GM12892 (cell line): ENCODE measurements at regions not wholly inside any gene's neighbourhood (a gene's known extent, or its start where the extent isn't known, plus 50 kb on each side); places are given as distances from the start of the nearest gene placed in this dataset.

Experiments used
- DNase-seq: peaks from one replicate; pipeline ENCODE4 v3.0.0; 2011; ENCODE audit not compliant: insufficient read length
- FAIRE-seq: peaks from 2 replicates; lab custom pipeline; 2011; peaks lifted over from hg19 to GRCh38; lab: Jason Lieb, UNC
- POLR2A ChIP-seq: IDR thresholded peaks from 2 replicates; pipeline ENCODE4 v1.6.1; 2011; ENCODE audit warnings: low read depth, low read length, control low read depth
- POLR2AphosphoS5 ChIP-seq: IDR thresholded peaks from 2 replicates; pipeline ENCODE4 v1.6.1; 2011; ENCODE audit warnings: low read depth, low read length, control low read depth
- TAF1 ChIP-seq: IDR thresholded peaks from 2 replicates; pipeline ENCODE4 v1.6.1; 2011; ENCODE audit warnings: low read depth, mild to moderate bottlenecking, control low read depth, low read length, borderline replicate concordance

DNA sequence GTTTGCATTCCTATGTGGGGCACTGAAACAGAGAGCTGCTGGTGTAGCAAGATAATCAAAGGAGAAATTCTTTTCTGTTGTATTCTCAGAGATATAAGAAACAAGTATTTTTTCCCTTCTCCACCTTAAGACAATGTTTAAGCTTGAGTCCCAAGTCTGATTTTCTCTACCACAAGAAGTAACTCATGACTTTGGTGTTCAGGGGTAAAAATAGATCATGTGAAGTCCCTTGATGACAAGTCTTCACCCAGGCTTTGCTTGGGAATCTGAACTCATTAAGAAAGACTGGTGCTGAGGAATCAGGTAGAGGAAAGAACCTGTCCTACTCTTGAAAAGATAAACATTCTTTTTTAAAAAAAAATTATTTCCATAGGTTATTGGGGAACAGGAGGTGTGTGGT lies 205.6 kb downstream of the ALDH8A1 start:
- no peak for TF ChIP-seq POLR2AphosphoS5
- no peak for TF ChIP-seq TAF1
- no peak for TF ChIP-seq POLR2A
- FAIRE-seq (no peak), DNase-seq (no peak)

DNA sequence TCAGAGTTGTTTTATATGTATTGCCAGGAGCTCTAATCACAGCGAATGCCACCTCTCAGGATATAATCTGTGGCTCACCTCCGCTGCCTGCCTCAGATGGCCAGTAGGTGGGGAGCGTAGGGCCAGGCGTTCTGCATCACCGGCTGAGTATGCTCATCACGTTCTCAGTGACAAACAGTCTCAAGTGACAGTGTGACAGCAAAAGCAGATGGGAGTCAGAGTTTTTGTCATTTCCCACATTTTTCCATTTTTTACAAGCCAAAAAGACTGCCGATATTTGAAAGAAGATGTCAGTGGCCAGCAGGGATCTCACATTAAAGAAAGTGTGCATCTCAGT lies 208.7 kb downstream of the ALDH8A1 start:
- no peak for TF ChIP-seq POLR2A
- no peak for DNase-seq
- no peak for FAIRE-seq

DNA sequence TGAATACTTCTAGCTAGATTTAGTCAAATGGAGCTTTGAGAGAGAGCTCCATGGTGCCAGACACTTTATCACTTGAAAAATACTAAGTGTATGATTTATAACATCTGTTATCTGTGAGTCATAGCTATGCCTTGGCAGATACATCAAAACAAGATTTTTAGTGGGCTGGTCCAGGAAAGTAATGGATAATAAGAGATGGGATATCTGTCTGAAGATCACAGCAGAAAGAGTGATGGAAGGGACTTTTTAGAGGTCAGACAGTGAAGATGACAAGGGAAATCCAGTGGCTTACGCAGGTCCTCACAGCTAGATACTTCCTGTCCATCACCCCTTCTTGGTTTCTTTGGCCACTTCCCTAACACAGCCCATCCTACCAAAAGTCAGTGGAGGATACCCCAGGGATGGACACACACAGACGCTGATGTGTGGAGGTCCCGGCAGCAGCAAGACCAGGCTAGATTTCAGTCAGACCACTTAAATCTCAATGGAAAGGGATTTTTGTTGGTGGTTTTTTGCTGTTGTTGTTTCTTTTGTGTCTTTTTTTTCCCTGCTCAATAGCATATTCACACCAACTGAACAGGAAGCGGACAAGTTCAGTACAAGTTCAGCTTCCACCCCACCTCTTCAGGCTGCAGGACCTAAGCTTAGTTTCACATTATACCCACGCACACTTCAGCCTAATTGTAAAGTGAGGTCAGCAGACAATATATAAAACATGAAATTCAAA lies 209.3 kb downstream of the ALDH8A1 start:
- no peak for DNase-seq
- no peak for FAIRE-seq
- TF ChIP-seq POLR2AphosphoS5 (no peak), POLR2A (no peak), TAF1 (no peak)

DNA sequence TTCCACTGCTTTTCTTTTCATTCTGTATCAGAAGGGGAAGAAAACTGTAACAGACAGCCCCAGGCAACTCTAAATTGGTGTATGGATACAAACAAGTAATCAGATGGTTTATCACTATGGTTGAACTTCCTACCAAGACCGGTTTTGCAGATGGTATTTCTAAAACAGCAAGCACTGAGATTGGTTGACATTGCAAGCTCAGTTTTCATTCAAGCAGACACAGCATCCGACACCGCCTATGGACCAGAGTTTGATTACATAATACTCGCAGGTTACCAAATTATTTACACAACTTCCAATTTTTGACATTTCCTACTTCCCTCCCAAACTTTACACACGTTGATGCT lies 209.9 kb downstream of the ALDH8A1 start:
- DNase-seq (no peak), FAIRE-seq (no peak)
- TF ChIP-seq POLR2A (no peak), POLR2AphosphoS5 (no peak), TAF1 (no peak)

DNA sequence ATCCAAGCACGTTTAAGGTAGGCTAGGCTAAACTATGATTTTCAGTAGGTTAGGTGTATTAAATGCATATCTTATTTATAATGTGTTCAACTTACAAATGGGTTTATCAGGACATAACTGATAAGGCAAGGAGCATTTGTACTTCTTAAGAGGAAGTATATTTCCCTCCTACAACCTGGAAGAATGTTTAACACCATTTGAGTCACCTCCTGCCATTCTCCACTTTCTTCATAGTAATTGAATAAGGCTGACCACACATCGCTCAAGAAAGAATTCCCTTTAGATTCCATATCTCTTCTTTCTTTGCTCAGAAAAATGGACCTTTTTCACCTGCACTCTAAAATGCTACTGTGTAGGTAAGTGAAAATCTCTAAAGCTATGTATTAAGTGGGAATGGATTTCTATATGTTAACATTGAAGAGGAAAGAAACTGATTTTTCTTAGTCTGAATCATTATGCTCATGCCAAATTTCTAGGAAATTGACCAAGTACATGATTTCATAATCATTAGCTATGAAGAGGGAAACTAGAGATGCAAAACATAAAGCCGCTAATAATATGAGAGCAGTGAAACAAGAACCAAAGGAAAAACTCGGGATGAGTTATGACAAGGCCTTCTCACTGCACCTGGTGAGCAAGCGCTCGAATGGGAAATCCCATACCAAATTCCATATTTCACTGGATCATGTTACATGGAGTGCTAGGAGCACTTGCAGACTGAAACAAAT lies 210.4 kb downstream of the ALDH8A1 start:
- no peak for DNase-seq
- no peak for TF ChIP-seq POLR2A
- TF ChIP-seq POLR2AphosphoS5, result no peak
- no peak for TF ChIP-seq TAF1
- FAIRE-seq, result no peak

DNA sequence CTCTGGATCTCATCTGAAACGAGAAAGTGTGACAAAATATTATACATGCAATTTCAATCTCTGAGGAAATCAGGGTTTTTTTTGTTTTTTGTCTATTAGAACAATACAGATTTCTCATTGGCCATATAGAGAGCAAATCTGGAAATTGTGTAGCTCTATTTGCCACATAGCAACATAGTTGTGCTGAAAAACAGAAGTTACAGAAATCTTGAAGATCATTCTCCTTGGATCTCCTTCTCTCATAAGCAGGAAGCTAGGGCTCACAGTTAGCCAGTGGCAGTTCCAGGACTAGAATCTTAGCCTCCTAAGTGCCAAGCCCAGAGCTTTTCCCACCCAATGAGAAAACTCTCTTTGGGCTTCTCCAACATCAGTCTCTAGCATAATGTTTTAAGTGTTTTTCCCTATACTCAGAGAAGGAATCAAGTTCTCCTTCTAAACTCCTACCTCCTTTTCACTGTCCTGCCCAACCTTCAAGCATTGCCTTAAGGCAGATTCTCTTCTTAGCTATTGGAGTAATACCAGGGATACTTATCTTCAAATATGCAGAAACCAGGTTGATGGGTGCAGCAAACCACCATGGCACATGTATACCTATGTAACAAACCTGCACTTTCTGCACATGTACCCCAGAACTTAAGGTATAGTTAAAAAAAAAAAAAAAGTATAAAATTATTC lies 211.6 kb downstream of the ALDH8A1 start:
- FAIRE-seq, result no peak
- no peak for DNase-seq
- TF ChIP-seq TAF1 (no peak), POLR2AphosphoS5 (no peak), POLR2A (no peak)

DNA sequence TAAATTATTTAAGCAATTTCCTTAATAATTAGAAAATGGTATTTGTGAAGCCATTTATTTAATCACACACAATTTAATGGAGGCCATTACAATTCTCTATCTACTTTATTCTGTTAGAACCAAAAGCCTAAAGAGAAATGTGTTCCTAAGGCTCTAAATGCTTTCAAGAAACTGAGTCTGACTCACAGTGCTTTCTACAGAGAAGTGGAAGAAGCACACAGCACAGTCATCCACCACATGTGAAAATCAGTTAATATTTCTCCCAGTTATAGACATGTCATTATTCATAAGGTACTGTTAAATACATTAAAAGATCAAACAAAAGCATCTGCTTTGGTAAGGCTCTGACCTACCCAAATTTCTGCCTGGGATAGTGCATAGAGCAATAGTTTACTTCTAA lies 214.4 kb downstream of the ALDH8A1 start:
- FAIRE-seq, result no peak
- no peak for TF ChIP-seq POLR2A
- no peak for TF ChIP-seq TAF1
- TF ChIP-seq POLR2AphosphoS5, result no peak
- no peak for DNase-seq

DNA sequence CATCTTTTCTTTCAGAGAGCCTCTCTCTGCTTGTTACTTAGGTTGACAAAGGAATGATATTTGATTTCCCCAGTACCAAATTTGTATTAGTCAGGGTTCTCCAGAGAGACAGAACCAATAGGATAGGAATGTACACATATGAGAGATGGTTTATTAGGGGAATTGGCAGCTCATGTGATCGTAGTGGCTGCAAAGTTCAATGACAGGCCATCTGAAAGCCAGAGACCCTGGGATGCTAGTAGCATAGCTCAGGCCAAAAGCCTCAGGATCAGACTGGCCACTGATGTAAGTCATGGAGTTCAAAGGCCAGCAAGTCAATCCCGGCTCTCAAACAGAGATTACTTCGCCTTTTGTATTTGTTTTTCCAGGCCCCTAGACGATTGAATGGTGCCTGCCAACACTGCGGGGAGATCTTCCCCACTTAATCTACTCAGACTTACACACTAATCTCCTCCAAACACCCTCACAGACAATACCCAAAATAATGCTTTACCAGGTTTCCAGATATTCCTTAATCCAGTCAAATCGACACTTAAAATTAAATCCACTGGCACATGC lies 215.5 kb downstream of the ALDH8A1 start:
- DNase-seq (no peak), FAIRE-seq (no peak)
- TF ChIP-seq TAF1, result no peak
- TF ChIP-seq POLR2A, result no peak
- no peak for TF ChIP-seq POLR2AphosphoS5

DNA sequence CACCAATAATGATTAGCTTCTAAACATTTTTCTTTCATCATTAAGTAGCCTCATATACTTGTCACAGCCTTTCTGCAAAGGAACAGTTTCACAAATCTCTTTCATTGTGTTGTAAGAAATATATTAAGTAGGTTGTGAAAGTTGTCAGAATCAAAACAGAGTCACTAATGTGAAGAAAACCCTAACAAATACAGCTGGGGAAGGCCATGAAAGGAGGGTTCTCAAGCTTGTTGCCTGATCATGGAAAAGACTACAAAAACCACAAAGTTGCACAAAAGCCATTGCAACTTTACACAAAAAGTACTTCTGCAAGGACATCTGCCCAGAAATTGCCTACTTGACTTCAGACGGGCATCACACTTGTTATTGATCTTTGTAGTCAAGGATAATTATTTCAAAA lies 216.1 kb downstream of the ALDH8A1 start:
- DNase-seq (no peak), FAIRE-seq (no peak)

DNA sequence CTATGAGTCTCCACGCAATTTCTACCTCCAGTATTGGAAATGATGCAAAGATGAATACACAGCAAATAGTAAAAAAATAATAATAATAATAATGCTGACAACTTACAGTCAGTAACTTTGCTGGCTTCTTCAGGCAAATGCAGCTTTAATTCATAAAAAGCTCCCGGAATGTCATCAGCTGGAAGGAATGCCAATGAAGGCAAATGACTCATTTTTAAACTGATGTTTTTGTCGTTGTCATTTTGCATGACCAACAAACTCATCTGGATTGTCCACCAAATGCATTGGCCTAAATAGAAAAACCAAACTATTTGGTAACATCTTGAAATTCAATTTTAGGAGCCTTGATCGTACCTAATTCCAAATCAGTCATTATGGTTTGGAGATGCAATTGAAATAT lies 217.1 kb downstream of the ALDH8A1 start:
- TF ChIP-seq TAF1, result no peak
- no peak for TF ChIP-seq POLR2A
- no peak for TF ChIP-seq POLR2AphosphoS5
- no peak for FAIRE-seq
- DNase-seq, result no peak

More for the DNA sequence above, 216.1 kb downstream of the ALDH8A1 start:
- TF ChIP-seq TAF1 (no peak), POLR2AphosphoS5 (no peak)

DNA sequence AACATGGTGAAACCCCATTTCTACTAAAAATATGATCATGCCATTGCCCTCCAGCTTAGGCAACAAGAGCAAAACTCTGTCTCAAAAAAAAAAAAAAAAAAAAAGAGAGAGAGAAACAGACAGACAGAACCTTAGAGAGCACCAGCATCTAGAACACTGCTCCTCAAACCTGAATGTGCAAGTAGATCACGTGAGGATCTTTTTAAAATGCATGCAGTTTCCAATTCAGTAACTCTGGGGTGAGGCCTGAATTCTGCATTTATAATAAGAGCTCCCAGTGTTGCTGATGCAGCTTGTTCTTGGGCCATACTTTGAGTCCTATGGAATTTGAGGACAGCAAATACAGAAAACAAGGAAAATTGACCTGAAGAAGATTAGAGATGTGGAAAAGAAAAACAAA lies 218.3 kb downstream of the ALDH8A1 start:
- no peak for TF ChIP-seq TAF1
- TF ChIP-seq POLR2AphosphoS5, result no peak
- TF ChIP-seq POLR2A, result no peak
- no peak for FAIRE-seq
- no peak for DNase-seq
